GM21526 (cell line): ENCODE measurements at regions not wholly inside any gene's neighbourhood (a gene's known extent, or its start where the extent isn't known, plus 50 kb on each side); places are given as distances from the start of the nearest gene placed in this dataset.
"Not testable (repeated sequence)": the region's sequence is repeated elsewhere in the genome, so short reads cannot be mapped to it uniquely, and the experiment has no call there.

Experiments
- ATAC-seq: cut with Tn5 transposase; IDR thresholded peaks from one replicate; pipeline ENCODE4 v1.9.1; 2021; ENCODE audit warnings: moderate library complexity; ENCODE audit not compliant: unreplicated experiment, low FRiP score

DNA sequence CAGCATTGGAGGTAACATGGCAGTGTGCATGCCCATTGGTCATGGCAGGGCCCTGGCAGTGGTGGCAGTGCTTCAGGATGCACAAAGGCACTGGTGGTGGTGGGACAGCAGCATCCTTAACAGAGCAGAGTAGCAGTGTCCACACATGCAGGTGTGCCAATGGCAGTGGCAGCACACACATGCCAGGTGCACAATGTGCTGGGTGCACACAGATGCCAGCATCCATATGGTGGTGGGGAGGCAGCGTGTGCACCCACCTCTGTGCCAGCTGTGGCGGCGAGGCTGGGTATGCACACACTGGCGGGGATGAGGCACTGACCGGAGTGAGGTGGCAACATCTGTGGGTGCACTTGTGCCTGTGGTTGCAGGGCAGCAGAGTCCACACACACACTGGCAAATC, 150.6 kb downstream of the SI start:
- ATAC-seq: no peak

DNA sequence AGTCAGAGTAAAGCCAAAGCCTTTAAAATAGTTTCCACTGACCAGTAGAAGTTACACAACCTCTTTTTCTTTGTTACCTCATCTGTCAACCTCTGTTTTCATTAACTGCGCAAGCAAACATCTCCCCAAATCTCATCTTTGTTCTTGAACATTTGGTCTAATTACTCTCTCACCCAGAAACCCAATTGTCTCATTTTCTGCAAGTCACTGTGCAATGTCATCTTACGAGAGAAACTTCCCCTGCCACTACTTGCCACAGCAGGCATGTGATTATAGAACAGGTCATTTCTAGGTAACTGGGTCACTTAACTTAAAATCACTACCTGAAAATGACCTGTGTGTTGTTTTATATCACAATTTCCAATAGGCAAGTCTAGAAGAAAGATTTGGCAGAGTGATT, 159.4 kb downstream of the SI start:
- ATAC-seq: no peak

DNA sequence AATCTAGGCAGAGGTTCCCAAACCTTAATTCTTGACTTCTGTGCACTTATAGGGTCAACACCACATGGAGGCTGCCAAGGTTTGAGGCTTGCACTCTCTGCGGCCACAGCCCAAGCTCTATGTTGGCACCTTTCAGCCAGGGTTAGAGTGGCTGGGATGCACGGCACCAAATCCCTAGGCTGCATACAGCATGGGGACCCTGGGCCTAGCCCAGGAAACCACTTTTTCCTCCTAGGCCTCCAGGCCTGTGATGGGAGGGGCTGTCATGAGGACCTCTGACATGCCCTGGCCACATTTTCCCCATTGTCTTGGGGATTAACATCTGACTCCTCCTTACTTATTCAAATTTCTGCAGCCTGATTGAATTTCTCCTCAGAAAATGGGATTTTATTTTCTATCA, 165.4 kb downstream of the SI start:
- no peak for ATAC-seq

DNA sequence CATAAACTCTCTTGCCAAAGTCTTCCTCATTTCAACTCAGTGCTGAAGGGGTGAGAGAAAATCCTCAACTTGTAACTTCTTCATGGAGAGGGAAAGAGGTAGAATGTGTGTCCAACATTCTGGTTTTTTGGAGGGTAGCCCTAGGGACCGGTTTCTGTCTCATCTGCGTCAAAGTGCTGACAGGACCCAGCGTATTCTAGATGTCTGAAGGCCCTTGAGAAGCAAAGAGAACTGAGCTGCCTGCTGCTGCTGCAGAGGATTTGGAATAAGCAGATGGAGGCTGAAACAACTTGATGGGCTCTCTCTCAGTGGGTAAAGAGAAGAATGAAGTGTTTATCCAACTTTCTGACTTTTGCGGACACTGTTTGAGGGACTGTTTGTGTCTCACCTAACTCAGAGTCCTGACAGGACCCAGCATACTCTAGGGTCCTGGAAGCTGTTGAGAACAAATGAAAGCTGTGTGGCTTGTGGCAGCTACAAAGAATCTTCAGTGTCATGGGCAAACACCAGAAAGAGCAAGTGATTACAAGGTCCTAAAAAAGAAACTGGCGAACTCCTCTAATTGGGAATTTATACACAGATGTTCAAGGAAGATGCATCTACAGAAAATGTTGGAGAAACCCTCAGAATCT, 174.4 kb downstream of the SI start:
- no peak for ATAC-seq

DNA sequence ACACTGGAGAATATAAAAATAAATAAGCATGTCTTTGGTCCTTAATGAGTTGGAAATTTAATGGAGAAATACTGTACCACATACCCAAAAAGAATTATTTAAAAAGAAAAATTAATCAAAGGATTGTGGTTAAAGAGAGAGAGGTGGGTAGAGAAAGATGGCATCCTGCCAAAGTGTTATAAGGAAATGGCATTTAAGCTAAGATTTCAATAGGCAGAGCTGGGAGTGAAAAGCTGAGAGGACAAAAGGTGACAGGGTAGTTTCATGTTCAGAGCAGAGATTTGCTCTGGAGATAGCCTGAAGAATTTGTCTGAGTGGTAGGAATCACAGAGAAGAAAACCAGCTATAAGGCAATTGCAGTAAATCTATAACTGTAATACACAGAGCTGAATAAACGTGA, 181.0 kb downstream of the SI start:
- ATAC-seq: no peak

DNA sequence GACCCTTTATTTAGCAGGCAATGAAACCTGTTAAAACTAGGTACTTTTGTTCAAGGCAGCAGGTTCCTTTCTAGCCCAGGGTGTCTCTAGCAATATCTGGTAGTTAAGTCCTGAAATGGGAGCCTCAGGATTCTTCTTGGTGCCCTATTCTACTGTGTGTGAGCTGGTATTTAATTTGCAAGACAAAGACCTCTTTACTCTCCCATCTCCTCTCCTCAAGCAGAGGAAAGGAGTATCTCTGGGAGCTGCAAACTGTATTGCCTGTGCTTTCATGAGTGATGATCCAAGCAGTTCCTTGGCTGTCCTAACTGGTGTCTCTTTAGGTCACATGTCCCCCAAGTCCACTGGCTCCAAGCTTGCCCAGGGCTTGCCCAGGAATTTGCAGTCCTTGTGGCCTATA, 188.2 kb downstream of the SI start:
- no peak for ATAC-seq

DNA sequence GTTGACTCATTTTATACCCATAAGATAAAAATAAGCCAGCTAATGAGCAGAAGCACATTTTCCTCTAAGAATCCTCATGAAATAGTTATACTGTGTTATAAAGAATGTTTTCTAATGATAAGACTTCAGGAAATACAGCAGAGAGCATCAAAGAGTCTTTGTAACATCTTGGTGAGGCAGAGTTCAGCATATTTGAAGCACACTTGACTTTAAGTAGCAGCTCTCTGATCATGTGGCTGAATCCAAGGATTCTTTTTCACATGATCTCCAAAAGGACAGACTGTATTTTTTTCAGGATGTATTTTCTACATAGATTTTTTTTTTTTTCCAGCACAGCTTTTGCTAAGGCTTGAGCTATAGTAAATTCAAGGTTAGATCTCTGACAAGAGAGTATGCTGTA, 195.1 kb downstream of the SI start:
- ATAC-seq: no peak

DNA sequence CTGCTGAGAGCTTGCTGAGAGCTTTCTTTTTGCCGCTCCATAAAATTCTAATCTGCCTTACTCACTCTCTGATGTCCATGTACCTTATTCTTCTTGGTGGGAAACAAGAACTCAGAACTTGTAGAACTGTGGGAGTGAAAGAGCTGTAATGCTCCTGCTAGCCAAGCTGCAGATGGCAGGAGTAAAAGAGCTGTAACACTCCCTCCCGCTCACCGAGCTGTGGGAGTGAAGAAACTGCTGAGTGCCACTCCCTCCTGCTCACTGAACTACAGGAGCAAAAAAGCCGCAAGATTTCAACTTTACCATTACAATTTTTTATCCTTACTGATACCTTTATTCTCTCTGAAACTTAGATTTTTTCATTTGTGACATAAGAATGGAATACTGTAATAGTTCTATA, 199.1 kb downstream of the SI start:
- no peak for ATAC-seq

DNA sequence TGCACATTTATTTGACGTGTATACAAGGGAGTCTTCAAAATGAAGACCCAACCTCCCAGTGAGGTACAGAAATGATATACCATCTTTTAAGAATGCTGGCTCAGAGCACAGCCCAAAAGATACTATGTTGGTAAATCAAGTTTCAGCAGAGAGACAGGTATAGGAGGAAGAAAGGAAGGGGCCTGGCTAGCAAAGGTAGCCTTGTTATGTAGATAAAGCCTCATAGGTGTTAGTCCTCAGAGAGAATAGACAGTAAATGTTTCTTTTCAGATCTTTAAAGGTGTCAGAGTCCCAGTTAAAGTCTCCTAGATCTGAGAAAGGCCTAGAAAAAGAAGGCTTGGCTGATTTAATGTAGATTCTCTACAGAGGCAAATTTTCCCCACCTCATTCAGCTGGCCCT, 213.8 kb downstream of the SI start:
- no peak for ATAC-seq

DNA sequence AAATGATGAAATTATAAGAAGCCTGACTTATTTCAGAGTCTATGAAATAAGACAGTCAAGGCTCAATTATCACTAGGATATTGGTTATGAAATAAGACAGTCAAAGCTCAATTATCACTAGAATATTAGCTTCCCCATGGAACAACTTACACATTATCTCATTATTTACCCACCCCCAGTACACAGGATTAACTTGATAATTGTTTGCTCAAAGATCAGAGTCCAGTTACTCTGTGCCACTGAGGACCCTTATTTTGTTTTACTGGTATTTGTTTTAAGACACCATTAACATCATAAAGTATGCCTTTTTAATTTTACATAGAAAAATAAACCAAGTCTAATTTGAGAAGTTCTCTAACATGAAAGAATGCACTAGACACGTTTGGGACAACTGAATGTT, 225.4 kb downstream of the SI start:
- ATAC-seq: no peak

DNA sequence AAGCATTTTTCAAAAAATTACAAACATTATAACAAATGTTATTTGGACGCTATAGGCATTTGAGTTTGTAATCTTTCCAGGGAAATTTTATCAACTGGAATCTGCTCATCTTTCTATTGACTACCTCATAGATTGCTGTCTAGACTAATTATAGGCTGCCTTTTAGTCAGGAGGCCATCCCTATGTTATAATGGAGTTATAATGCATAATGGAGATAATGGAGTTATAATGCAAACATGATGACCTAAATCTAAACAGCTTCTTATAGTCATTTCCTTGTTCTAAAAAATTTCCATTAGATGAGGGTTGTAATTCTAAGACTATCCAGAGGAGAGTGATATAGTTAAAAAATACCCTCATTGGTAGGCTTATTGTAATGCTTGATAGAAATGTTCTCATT, 226.4 kb downstream of the SI start:
- ATAC-seq: no peak

DNA sequence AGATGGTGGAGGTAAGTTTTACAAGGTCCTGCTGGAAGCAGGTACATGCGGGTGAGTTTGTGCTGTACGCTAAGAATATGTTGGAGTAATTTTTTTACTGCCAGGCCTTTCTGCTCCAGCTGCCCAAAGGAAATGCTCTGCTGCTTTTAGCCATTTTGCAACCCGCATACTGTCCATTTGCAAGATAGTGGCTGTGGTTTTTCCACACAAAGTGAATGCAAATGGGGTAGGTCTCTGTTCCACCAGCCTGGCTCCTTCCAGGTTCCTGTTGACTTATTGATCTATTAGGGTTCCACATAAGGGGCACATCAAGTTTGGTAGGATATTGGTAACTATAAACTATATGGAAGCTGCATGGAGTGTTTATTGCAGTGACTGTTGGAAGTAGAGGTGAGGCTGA, 227.1 kb downstream of the SI start:
- ATAC-seq: no peak

DNA sequence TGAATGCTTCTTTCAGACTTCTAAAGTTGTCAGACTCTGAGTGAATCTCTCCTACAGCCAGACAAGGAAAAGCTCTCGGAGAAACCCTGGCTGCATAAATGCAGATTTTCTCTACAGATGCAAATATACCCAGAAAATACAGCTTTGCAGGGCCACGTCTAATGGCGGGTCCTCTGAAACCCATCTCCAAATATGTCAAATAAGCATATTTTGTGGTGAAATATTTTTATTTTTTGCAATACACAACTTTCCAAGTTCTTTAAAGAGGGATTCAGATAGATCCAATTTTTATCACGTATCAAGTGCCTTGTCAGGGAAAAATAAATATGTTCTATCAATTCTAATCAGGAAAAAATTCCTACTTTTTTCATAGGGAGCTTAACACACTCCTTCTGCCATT, 229.4 kb downstream of the SI start:
- ATAC-seq: no peak

DNA sequence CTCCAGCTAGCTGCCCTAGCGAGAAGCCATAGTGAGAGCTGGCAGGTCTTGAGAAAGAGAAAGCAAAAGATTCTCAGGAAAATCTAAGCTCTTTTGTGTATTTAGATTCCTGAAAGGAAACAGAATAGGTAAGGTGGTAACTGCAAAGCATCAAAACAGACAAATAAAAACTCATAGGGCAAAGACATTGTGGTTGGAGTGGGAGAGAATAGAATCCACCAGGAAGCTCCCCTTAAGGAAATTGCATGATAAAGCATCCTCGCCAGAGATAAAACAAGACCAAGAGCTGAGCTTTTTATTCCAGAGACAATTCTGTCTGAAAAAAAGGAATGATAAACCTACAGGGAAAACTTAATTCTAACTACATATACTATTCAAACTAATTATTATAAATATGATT, 232.6 kb downstream of the SI start:
- ATAC-seq: no peak

DNA sequence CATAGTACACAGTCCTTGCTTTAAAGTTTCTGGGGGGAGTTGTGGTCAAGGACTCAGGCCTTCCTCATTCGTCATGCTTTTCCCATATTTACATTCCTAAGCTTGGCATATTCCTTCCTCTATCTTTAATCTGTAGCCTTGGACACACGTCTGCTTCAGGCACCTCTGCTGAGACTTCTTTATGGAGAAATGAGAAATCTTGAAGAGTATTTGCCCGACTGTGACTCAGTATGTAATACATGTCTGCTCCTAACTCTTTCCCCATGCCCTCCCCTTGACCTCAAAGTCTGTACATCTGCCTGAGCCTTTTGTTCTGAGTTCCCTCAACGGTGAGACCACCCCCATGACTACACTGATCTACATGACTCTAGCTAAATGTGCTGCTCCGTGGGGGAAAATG, 246.1 kb downstream of the SI start:
- no peak for ATAC-seq

DNA sequence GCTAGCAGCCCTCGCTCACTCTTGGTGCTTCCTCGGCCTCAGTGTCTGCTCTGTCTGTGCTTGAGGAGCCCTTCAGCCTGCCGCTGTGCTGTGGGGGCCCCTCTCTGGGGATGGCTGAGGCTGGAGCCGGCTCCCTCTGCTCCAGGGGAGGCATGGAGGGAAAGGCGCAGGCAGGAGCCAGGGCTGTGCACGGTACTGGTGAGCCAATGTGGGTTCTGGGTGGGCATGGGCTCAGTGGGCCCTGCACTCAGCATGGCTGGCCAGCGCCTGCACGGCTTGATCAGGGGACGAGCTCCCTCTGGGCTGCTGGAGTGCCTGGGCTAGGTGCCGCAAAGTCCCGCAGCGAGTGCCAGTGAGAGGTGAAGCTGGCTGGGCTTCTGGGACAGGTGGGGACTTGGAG, 260.0 kb downstream of the SI start:
- ATAC-seq: no peak

DNA sequence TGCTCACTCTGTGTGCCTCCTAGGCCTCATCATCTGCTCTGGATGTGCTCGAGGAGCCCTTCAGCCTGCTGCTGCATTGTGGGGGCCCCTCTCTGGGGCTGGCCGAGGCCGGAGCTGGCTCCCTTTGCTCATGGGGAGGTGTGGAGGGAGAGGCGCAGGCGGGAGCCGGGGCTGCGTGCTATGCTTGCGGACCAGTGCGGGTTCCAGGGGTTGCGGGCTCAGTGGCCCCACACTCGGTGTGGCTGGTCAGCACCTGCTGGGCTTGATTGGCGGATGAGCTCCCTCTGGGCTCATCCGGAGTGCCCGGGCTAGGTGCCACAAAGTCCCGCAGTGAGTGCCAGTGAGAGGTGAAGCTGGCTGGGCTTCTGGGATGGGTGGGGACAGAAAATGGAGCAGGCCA, 264.2 kb downstream of the SI start:
- no peak for ATAC-seq

DNA sequence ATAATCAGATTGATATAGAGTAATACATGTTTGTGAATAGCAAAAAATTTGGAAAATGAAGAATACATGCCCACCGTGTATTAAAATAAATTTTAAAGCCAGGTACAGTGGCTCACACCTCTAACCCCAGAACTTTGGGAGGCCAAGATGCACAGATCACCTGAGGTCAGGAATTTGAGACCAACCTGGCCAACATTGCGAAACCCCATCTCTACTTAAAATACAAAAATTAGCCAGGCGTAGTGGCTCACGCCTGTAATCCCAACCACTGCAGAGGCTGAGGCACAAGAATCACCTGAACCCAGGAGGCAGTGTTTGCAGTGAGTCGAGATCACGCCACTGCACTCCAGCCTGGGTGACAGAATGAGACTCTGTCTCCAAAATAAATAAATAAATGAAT, 266.3 kb downstream of the SI start:
- ATAC-seq: no peak

DNA sequence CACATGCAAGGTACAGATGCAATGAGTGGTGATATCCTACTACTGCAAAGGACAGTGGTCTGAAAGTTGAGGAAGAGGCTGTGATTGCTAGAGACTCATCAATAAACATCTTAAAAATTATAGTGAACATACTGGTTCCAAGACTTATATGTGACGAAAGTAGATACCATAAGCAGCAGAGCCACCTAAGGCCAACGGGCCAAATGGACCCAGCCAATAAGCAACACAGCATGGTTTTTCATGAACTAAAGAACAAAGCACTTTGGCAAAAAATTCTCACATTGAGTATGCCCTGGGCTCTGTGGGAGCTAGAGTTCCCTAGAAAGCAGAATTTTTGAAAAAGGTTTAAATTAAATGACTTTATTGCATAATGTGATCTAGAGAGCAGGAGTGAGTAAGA, 272.1 kb downstream of the SI start:
- no peak for ATAC-seq

DNA sequence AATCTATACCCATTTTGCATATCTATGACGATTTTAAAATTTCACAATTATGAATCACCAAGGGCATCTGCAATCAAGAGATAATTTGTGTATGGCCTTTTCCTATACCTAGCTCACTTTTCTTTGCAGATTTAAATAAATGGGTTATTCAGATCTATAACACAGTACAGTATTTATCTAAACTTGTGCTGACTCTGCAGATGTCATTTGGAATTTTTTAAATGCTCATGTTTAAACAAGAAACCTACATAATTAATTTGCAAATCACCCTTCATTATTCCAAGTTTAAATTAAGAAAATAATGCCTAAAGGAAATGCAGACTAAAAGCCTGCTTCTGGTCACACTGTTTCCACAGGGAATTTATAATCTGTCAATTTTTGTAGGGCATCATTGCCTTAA, 284.2 kb downstream of the SI start:
- ATAC-seq: no peak

DNA sequence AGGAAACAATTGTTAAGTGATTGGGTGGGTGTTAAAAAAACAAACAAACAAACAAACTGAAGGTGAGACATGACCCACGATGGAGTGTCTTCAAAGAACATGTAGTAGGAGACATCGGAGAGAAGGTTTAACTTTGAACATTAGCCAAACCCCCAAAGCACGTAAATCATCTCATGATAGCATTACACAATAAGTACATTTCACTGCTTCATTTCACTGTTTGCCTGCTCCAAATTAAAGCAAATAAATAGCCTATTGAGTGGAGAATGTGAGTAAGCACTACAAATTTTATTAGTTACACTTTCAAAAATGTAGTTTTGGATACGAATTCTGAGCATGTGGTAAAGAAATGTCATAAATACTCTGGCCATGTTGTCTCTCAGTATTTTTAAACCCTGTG, 287.0 kb downstream of the SI start:
- no peak for ATAC-seq

DNA sequence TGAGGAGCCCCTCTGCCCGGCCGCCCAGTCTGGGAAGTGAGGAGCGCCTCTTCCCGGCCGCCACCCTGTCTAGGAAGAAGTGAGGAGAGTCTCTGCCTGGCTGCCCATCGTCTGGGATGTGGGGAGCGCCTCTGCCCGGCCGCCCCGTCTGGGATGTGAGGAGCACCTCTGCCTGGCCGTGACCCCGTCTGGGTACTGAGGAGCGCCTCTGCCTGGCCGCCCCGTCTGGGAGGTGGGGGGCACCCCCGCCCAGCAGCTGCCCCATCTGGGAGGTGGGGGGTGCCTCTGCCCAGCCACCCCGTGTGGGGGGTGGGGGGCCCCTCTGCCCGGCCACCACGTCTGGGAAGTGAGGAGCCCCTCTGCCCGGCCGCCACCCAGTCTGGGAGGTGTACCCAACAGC, 293.9 kb downstream of the SI start:
- ATAC-seq: not testable (repeated sequence)

DNA sequence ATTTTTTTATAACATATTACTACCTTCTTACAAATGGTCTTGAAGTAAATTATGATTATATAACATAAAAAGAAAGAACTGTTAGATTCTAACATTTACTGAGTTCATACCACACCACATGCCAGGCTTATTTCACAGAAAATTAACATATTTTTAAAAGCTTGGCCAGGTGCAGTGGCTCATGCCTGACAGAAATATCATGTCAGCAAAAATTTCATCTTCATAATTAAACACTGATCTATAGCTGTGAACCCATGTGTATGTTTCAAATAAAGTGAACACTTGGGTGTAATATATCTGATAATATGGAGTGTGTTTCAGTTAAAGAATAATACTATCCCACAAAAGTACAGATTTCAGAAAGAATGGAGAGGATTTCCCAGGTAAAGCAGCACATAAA, 296.5 kb downstream of the SI start:
- ATAC-seq: no peak
